ENCODE measurements at regions not wholly inside any gene's neighbourhood (a gene's known extent, or its start where the extent isn't known, plus 50 kb on each side); places are given as distances from the start of the nearest gene placed in this dataset.

- DNase-seq (ENCODE audit: low spot score), result no peak
Measured at GRCh38 chr1:193549081-193549480, 362.7 kb upstream of the B3GALT2 start.

GRCh38 chr1:193545171-193545570, 358.8 kb upstream of the B3GALT2 start:
- DNase-seq (ENCODE audit: low spot score), result no peak

- DNase-seq (ENCODE audit: low spot score), result no peak
Measured at GRCh38 chr1:193543259-193543658, 356.8 kb upstream of the B3GALT2 start.

- DNase-seq (ENCODE audit: low spot score), result no peak
Measured at GRCh38 chr1:193542690-193543089, 356.3 kb upstream of the B3GALT2 start.

GRCh38 chr1:193540511-193540910, 354.1 kb upstream of the B3GALT2 start:
- DNase-seq (ENCODE audit: low spot score), result no peak

GRCh38 chr1:193539731-193540459, 353.5 kb upstream of the B3GALT2 start:
- DNase-seq (ENCODE audit: low spot score), result no peak

- no peak for DNase-seq (ENCODE audit: low spot score)
Measured at GRCh38 chr1:193538680-193539079, 352.3 kb upstream of the B3GALT2 start.

- no peak for DNase-seq (ENCODE audit: low spot score)
Measured at GRCh38 chr1:193538003-193538354, 351.6 kb upstream of the B3GALT2 start.

- no peak for DNase-seq (ENCODE audit: low spot score)
Measured at GRCh38 chr1:193537266-193538002, 351.0 kb upstream of the B3GALT2 start.

GRCh38 chr1:193533853-193534252, 347.4 kb upstream of the B3GALT2 start:
- no peak for DNase-seq (ENCODE audit: low spot score)

GRCh38 chr1:193525917-193526710, 339.7 kb upstream of the B3GALT2 start:
- DNase-seq (ENCODE audit: low spot score), result no peak

GRCh38 chr1:193525411-193525810, 339.0 kb upstream of the B3GALT2 start:
- DNase-seq (ENCODE audit: low spot score), result no peak

GRCh38 chr1:193524616-193525015, 338.2 kb upstream of the B3GALT2 start:
- no peak for DNase-seq (ENCODE audit: low spot score)

GRCh38 chr1:193524021-193524420, 337.6 kb upstream of the B3GALT2 start:
- DNase-seq (ENCODE audit: low spot score), result no peak

GRCh38 chr1:193520472-193520871, 334.1 kb upstream of the B3GALT2 start:
- DNase-seq (ENCODE audit: low spot score), result no peak

GRCh38 chr1:193519922-193520321, 333.5 kb upstream of the B3GALT2 start:
- DNase-seq (ENCODE audit: low spot score), result no peak

- no peak for DNase-seq (ENCODE audit: low spot score)
Measured at GRCh38 chr1:193516755-193517388, 330.5 kb upstream of the B3GALT2 start.

GRCh38 chr1:193514397-193514796, 328.0 kb upstream of the B3GALT2 start:
- DNase-seq (ENCODE audit: low spot score), result no peak

GRCh38 chr1:193513032-193513431, 326.6 kb upstream of the B3GALT2 start:
- DNase-seq (ENCODE audit: low spot score), result no peak

- no peak for DNase-seq (ENCODE audit: low spot score)
Measured at GRCh38 chr1:193504920-193505319, 318.5 kb upstream of the B3GALT2 start.

- DNase-seq (ENCODE audit: low spot score), result no peak
Measured at GRCh38 chr1:193498088-193498655, 311.8 kb upstream of the B3GALT2 start.

- no peak for DNase-seq (ENCODE audit: low spot score)
Measured at GRCh38 chr1:193494368-193494767, 308.0 kb upstream of the B3GALT2 start.
